Endothelial cell of umbilical vein (primary cell): ENCODE measurements at regions not wholly inside any gene's neighbourhood (a gene's known extent, or its start where the extent isn't known, plus 50 kb on each side); places are given as distances from the start of the nearest gene placed in this dataset.

Experiments
- BruUV-seq: library from RNA; stranded (reverse); fragments of 400-500 nt; replicated peaks from 2 replicates; lab custom pipeline; 2021; lab: Mats Ljungman, UMichigan
- CTCF ChIA-PET: fragments of 300-600, 350-600 bp; sonication (Branson Sonifier 250); formaldehyde crosslinking; loops from one replicate; lab custom pipeline; 2021; ENCODE audit warnings: antibody characterized with exemption, inconsistent platforms; lab: Charles Lee
- POLR2A ChIA-PET: fragments of 300-600, 350-600 bp; sonication (Branson Sonifier 250); formaldehyde crosslinking; loops from one replicate; lab custom pipeline; 2021; ENCODE audit warnings: antibody characterized with exemption, inconsistent platforms; lab: Charles Lee
- DNase-seq: peaks from one replicate; pipeline ENCODE4 v3.0.0-alpha.2; 2011; ENCODE audit warnings: low read depth, low spot score
- FAIRE-seq: peaks from 2 replicates; lab custom pipeline; 2011; peaks lifted over from hg19 to GRCh38; lab: Jason Lieb, UNC
- H2AFZ ChIP-seq: 2 replicates; pipeline ENCODE4 v1.6.0; 2012; ENCODE audit warnings: low read depth, low read length, control low read depth, inconsistent platforms
- H3K27ac ChIP-seq: 2 replicates; pipeline ENCODE4 v1.5.1; 2011; ENCODE audit warnings: low read depth, mild to moderate bottlenecking, control low read depth, low read length, moderate library complexity; ENCODE audit not compliant: insufficient read depth
- H3K27me3 ChIP-seq, 2 experiments: 2 replicates each; pipeline versions ENCODE4 v1.6.0 to v1.6.1; 2011; ENCODE audit warnings: low read length in 2 of 2, mixed read lengths in 1 of 2; ENCODE audit not compliant: control insufficient read depth in 2 of 2, insufficient read depth in 2 of 2
- H3K36me3 ChIP-seq, 2 experiments: 2 replicates in 1 of 2; 3 replicates in 1 of 2; pipeline ENCODE4 v1.5.1; 2011; ENCODE audit warnings: low read length in 2 of 2, mild to moderate bottlenecking in 1 of 2, moderate library complexity in 1 of 2; ENCODE audit not compliant: control insufficient read depth in 2 of 2, insufficient read depth in 2 of 2; ENCODE audit errors: extremely low read depth in 1 of 2
- H3K4me1 ChIP-seq: 3 replicates; pipeline ENCODE4 v1.5.1; 2011; ENCODE audit warnings: mild to moderate bottlenecking, low read length; ENCODE audit not compliant: control insufficient read depth, insufficient read depth; ENCODE audit errors: extremely low read depth
- H3K4me2 ChIP-seq: 2 replicates; pipeline ENCODE4 v1.6.1; 2011; ENCODE audit warnings: low read length, control low read depth, mixed read lengths; ENCODE audit not compliant: insufficient read depth
- H3K4me3 ChIP-seq, 3 experiments: fragments of 200-600 bp in 1 of 3; sonication (generic), shearing (Covaris generic) in 1 of 3; replicated peaks in 1 of 3; 2 replicates each; pipeline ENCODE4 v1.5.1; 2011 to 2016; ENCODE audit warnings: control low read depth in 3 of 3, low read length in 3 of 3, mild to moderate bottlenecking in 2 of 3, inconsistent platforms in 1 of 3, low read depth in 1 of 3, moderate library complexity in 1 of 3; ENCODE audit not compliant: insufficient read depth in 1 of 3
- H3K79me2 ChIP-seq: 2 replicates; pipeline ENCODE4 v1.6.0; 2012; ENCODE audit warnings: low read length, inconsistent platforms; ENCODE audit not compliant: control insufficient read depth, insufficient read depth
- H3K9ac ChIP-seq: replicated peaks from 2 replicates; pipeline ENCODE3; 2011; ENCODE audit warnings: low read length, control low read depth; ENCODE audit not compliant: insufficient read depth; ENCODE audit errors: extremely low read depth
- H3K9me1 ChIP-seq: replicated peaks from 3 replicates; pipeline ENCODE4 v1.6.0; 2011; ENCODE audit warnings: mild to moderate bottlenecking, low read length; ENCODE audit not compliant: control insufficient read depth, insufficient read depth; ENCODE audit errors: extremely low read depth
- H3K9me3 ChIP-seq: replicated peaks from 2 replicates; pipeline ENCODE4 v1.5.1; 2012; ENCODE audit warnings: low read length, inconsistent platforms; ENCODE audit not compliant: control insufficient read depth, insufficient read depth
- H4K20me1 ChIP-seq: replicated peaks from 2 replicates; pipeline ENCODE3; 2011; ENCODE audit warnings: mild to moderate bottlenecking, low read length; ENCODE audit not compliant: control insufficient read depth, insufficient read depth; ENCODE audit errors: extremely low read depth
- CTCF ChIP-seq, 2 donors: IDR thresholded peaks; 1 replicate in 1 of 2; 2 replicates in 1 of 2; pipeline ENCODE4 v1.5.1; 2011; ENCODE audit warnings: low read length in 2 of 2, mild to moderate bottlenecking in 2 of 2, moderate library complexity in 2 of 2, control low read depth in 1 of 2, inconsistent platforms in 1 of 2, low read depth in 1 of 2; ENCODE audit not compliant: insufficient read depth in 1 of 2; ENCODE audit errors: extremely low read depth in 1 of 2
- EZH2 ChIP-seq: IDR thresholded peaks from 2 replicates; pipeline ENCODE4 v1.6.1; 2012; ENCODE audit warnings: borderline replicate concordance, low read depth, mild to moderate bottlenecking, moderate library complexity, low read length, inconsistent platforms; ENCODE audit not compliant: severe bottlenecking
- FOS ChIP-seq: IDR thresholded peaks from 2 replicates; pipeline ENCODE4 v1.6.1; 2011; ENCODE audit warnings: mild to moderate bottlenecking, low read length, moderate library complexity, borderline replicate concordance; ENCODE audit not compliant: insufficient read depth
- GATA2 ChIP-seq: IDR thresholded peaks from 2 replicates; pipeline ENCODE4 v1.7.0; 2011; ENCODE audit warnings: low read depth, mild to moderate bottlenecking, moderate library complexity, mixed read lengths, low read length; ENCODE audit not compliant: insufficient read length, insufficient read depth
- JUN ChIP-seq: IDR thresholded peaks from 2 replicates; pipeline ENCODE4 v1.6.1; 2011; ENCODE audit warnings: borderline replicate concordance, low read depth; ENCODE audit not compliant: insufficient read length, insufficient read depth
- MAX ChIP-seq: IDR thresholded peaks from 2 replicates; pipeline ENCODE4 v1.6.1; 2011; ENCODE audit not compliant: insufficient read depth, insufficient read length
- MYC ChIP-seq: IDR thresholded peaks from one replicate; pipeline ENCODE4 v1.6.1; 2011; ENCODE audit warnings: mild to moderate bottlenecking, low read depth, low read length
- POLR2A ChIP-seq: IDR thresholded peaks from 2 replicates; pipeline ENCODE4 v1.6.1; 2012; ENCODE audit warnings: low read depth, mild to moderate bottlenecking, control low read depth, low read length
- POLR2AphosphoS5 ChIP-seq: IDR thresholded peaks from 2 replicates; pipeline ENCODE4 v1.6.1; 2012; ENCODE audit warnings: low read depth, mild to moderate bottlenecking, control low read depth, low read length, moderate library complexity; ENCODE audit not compliant: insufficient read depth
- dilution Hi-C: fragments of 300-500 bp; cut with MboI; formaldehyde crosslinking; loops from one replicate; pipeline ENCODE4 v1.15.0; 2019; ENCODE audit warnings: low sequenced_read_pairs; ENCODE audit not compliant: extremely low pct_ligation_motif_present
- intact Hi-C: fragments of 100-400 bp; cut with micrococcal nuclease; formaldehyde crosslinking; loops from one replicate; pipeline ENCODE4 v1.10.0; 2022

- Histone ChIP-seq H3K36me3 (no peaks in the 10 kb centered on the region), H3K9me1 (no peaks in the 10 kb centered on the region), H3K4me2 (no peak overlapping the region), H4K20me1 (no peaks in the 10 kb centered on the region), H3K27ac (no peak overlapping the region), H2AFZ (no peak overlapping the region), H3K4me1 (no peaks in the 10 kb centered on the region), H3K9ac (no peak overlapping the region), H3K4me3 (no peak overlapping the region), H3K9me3 (no peaks in the 10 kb centered on the region), H3K27me3 (no peaks in the 10 kb centered on the region), H3K79me2 (no peaks in the 10 kb centered on the region)
- no peak for TF ChIP-seq GATA2
- TF ChIP-seq EZH2 = no peak
- TF ChIP-seq POLR2A = no peak
- no peak for TF ChIP-seq CTCF (IDR thresholded peaks at IDR 0.05; ENCODE audit: extremely low read depth in 1 of 2, insufficient read depth in 1 of 2, low read depth in 1 of 2, low read length in 2 of 2)
- TF ChIP-seq FOS = no peak
- no peak for TF ChIP-seq MYC
- TF ChIP-seq POLR2AphosphoS5 = no peak
- no peak for TF ChIP-seq MAX
- TF ChIP-seq JUN = no peak
- FAIRE-seq (no peak), DNase-seq (no peak)
- dilution Hi-C loops (no loop called here), intact Hi-C loops (no loop called here)
- ChIA-PET CTCF (interaction anchor here (1.2 kb wide), 1 partner anchor 9 kb away, joined by 3 read pairs; no protein-coding TSS in a partner anchor), POLR2A (no interaction called here)
- BruUV-seq = no TSS peak
These were observed 241.8 kb upstream of the NR2F2 start for GRCh38 chr15:96088650-96089049.
